D721Med (cell line): ENCODE measurements at regions not wholly inside any gene's neighbourhood (a gene's known extent, or its start where the extent isn't known, plus 50 kb on each side); places are given as distances from the start of the nearest gene placed in this dataset.

Experiments used
- DNase-seq: peaks from one replicate; pipeline ENCODE4 v3.0.0; 2011; ENCODE audit warnings: low spot score; ENCODE audit not compliant: insufficient read length
- FAIRE-seq: peaks from 2 replicates; lab custom pipeline; 2011; peaks lifted over from hg19 to GRCh38; lab: Jason Lieb, UNC
- CTCF ChIP-seq: IDR thresholded peaks from 2 replicates; pipeline ENCODE4 v1.5.1; 2012; ENCODE audit warnings: mild to moderate bottlenecking, control low read depth; ENCODE audit not compliant: insufficient read depth; ENCODE audit errors: missing control alignments

GRCh38 chr3:72341920-72342319 is 506.3 kb downstream of the SHQ1 start:
- DNase-seq, result no peak
- no peak for FAIRE-seq
- no peak for TF ChIP-seq CTCF

DNA sequence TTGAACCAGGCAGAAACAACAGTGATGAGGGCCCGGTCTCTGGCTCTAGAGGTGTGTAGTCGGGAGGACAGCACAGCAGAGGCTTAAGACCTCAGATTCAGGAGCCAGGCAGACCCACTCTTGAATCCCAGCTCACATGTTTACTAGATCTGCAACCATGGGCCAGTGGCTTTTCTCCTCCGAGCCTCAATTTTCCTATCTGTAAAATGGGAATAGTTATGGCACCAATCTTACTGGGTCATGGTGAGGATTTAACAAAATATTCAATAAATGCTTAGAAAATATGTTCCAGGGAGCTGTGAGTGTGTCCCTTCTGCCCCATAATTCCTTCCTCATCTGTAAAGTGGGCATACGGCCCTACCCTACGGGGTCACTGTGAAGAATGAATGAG is 506.9 kb downstream of the SHQ1 start:
- DNase-seq (no peak), FAIRE-seq (no peak)
- no peak for TF ChIP-seq CTCF

GRCh38 chr3:72340476-72341379 is 507.5 kb downstream of the SHQ1 start:
- DNase-seq (peak; percentile 68), FAIRE-seq (peak; percentile 79)
- TF ChIP-seq CTCF, result no peak

- no peak for TF ChIP-seq CTCF
- FAIRE-seq, result no peak
- no peak for DNase-seq
These were observed 508.2 kb downstream of the SHQ1 start for GRCh38 chr3:72340056-72340455.

- DNase-seq, result no peak
- FAIRE-seq, result no peak
These were observed 508.6 kb downstream of the SHQ1 start for GRCh38 chr3:72339670-72340030.

DNA sequence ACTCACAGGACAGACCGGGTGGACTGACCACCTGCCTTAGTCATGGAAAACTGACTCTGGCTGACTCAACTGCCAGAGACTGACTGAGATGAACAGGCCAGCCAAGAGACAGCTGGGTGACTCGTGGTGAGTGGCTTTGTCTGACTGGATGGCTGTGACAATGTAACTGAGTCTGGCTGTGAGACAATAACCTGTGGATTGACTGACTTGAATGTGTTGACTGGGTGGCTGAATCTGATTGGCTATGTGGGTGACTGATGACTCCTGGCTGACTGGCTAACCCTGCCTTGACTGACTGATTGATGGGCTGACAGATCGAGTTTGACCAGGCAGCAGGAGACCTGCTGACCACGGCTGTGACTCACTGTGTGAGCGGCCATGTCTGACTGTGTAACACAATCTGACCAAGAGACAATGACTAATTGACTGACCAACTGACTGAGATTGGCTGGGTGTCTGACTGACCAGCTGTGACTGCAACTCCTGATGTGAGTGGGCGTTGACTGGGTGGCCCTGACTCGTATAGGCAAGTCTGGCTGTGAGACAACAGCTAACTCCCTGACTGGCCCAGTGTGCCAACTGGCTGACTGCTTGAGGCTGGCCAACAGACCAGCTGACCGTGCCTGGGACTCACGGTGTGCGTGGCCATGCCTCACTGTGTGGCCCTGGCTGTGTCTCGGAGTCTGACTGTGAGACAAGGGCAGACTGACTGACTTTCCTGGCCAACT is 509.1 kb downstream of the SHQ1 start:
- no peak for FAIRE-seq
- TF ChIP-seq CTCF, result no peak
- DNase-seq, result no peak

More at GRCh38 chr3:72339670-72340030, 508.6 kb downstream of the SHQ1 start:
- TF ChIP-seq CTCF, result no peak
